IPS-18c (cell line): ENCODE measurements at regions not wholly inside any gene's neighbourhood (a gene's known extent, or its start where the extent isn't known, plus 50 kb on each side); places are given as distances from the start of the nearest gene placed in this dataset.

Source experiments
- H3K4me3 ChIP-seq: 2 replicates; pipeline ENCODE4 v1.7.0; 2013; ENCODE audit warnings: low read depth, mild to moderate bottlenecking, low read length, moderate library complexity; ENCODE audit not compliant: insufficient read depth
- H3K9me3 ChIP-seq: one replicate; pipeline ENCODE4 v1.6.1; 2013; ENCODE audit warnings: mild to moderate bottlenecking, low read length, moderate library complexity; ENCODE audit not compliant: control insufficient read depth, insufficient read depth

DNA sequence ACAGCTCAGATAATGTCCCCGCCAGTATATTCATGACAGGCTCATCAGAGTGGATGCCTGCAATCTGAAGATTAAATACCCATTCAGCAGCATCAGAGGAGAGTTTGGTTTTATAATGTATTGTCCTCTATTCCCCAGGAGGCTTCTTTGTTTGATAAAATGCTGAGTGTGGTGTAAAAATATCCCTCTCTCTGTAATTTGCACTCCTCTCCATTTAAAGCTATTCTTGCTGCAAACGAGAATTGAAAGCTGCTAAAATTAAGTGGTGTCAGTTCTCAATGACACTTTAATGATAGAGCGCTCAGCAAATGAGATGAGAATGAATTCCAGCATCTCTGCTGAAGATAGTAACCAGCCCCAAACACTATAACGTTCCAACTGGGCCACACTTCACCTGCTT lies 205.7 kb upstream of the RRP15 start:
- H3K4me3 ChIP-seq = no peak overlapping the region

DNA sequence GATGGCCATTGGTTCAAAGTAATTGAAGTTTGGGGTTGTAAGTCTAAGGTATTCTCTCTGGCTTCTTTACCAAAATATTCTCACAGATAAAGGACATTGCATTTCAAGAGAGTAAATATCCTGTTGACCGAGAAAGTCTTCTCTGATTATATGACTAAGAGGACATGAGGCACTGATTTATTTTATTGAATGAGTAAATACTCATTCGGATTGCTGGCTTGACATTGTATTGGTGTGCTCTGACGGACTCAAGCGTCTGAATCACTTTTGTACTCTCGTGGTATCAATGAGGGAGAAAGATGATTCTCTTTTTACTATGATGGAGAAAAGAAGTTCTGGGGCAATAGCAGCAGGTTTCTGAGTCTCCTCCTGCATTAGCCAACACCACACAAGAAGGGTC lies 205.3 kb upstream of the RRP15 start:
- Histone ChIP-seq H3K4me3 (no peak overlapping the region), H3K9me3 (no peaks in the 10 kb centered on the region)

More for the DNA sequence above, 205.7 kb upstream of the RRP15 start:
- no peaks in the 10 kb centered on the region for H3K9me3 ChIP-seq

DNA sequence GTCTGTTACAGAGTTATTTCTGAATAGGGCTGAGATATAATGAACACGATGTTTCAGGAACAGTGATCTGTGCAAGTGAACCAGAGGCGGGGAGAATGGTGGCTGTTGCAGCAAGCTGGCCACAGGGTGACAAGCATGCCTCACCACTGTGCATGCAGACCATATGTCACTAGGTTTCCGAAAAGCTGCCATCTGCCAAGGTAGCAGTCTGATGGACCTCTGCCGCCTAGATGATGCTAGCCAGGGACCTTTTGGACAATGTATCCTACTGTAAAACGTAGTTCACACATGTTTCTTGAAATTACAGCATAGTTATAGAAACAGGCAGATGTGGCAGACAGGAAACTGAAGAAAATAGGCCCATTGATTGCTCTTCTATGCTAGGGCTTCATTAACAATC lies 204.2 kb upstream of the RRP15 start:
- Histone ChIP-seq H3K4me3 (no peak overlapping the region), H3K9me3 (no peaks in the 10 kb centered on the region)

DNA sequence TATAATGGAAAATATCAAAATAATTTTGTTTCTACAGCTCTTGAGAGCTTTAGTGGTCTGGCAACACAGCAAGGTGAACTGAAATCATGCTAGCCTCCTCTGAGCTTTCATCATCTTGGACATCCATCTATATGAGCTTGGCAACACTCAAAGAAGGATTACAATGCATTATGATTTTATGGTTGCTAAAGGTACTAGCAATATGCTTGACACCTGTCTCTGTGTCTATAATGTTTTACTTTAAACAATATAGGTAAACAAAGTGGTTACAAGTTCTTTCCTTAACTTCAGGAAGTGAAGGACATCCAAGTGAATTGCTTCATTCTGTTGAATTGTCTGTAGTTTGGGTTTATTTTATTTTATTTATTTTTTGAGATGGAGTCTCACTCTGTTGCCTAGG lies 203.7 kb upstream of the RRP15 start:
- Histone ChIP-seq H3K9me3 (no peaks in the 10 kb centered on the region), H3K4me3 (no peak overlapping the region)

DNA sequence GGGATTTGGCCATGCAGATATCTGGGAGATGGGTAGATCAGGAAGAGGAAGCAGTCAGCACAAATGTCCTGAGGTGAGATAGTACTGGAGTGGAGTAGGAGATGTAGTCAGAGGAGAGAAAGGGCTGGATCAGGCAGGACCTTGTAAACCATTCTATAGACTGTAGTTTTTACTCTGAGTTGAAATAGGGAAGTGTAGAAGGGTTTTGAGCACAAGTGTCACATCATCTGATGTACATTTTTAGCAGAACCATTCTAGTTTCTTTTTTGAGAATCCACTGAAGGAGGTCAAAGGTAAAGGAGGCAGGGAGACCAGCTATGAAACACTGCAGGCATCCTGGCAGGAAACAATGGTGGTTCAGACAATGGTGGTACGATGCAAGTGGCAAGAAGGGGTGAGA lies 194.6 kb upstream of the RRP15 start:
- H3K4me3 ChIP-seq = no peak overlapping the region
- H3K9me3 ChIP-seq = no peaks in the 10 kb centered on the region

DNA sequence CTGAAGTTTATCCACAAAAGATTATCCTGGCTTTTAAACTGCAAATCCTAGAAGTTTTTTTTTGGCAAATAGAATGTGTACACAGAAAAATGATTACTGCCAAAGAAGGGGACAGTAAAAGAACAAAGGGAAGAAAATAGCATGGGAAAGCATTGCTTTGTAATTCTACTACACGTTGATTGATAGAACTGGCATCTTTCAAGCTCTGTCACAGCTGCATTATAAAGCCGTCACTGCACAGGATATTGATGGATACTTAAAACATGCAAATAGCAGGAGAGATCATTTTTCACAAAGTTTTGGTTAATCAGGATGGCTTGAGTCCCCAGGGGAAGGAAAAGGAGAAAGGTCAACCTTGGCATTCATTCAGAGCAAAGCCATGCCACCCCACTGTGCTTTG lies 183.7 kb upstream of the RRP15 start:
- Histone ChIP-seq H3K4me3 (no peak overlapping the region), H3K9me3 (no peaks in the 10 kb centered on the region)

DNA sequence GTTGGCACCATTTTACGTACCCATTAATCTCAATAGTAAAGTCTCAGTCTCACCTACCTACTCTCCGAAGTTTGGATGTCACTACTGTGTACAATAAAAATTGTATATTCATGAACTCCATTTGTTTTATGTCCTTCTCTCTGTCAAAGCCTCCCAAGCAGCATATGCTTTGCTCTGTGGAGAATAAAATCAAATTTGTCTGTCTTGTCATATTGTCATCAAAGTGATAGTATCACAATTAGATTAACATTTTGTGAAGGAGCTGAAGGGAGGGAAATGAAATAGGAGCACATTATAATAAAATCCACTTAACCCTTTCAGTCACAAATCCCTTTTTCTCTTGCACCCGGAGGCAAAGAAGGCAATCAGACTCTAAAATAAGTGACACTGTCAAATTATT lies 177.1 kb upstream of the RRP15 start:
- H3K4me3 ChIP-seq = no peak overlapping the region
- no peaks in the 10 kb centered on the region for H3K9me3 ChIP-seq

DNA sequence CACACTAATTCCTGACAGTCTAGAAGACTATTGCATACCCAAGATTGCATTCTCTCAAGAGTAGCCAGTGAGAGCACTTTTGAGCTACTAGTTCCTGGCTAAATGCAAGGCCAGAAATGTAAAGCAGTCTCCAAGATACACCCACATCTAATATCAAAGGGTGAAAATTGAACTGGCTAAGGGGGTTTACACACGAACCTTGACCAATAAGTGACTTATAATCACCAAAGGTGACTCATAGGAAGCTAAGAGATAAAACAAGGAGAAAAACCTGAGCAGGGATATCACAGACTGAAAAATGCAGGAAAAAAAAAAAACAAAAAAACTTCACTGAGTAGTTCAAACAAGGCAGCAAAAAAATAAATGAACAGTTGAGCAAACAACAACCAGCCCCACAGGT lies 172.2 kb upstream of the RRP15 start:
- Histone ChIP-seq H3K4me3 (no peak overlapping the region), H3K9me3 (no peaks in the 10 kb centered on the region)

DNA sequence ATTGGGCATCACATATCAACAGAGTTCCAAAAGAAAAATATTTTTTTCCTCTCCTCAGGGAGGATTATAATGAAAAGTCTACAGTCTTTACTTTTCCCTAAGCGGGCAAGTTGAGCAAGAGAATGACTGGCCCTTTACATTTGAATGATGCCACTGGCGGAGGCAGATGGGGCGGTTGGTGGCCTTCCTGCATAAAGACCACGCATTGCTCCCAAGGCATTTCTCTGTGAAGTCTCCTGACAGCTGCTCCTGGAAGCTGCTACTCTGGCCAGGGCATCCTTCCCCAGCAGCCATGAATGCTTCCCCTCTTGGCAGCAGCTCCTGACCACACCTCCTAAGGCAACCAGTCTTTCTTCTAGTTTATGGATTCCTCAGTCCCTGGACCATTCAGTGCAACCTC lies 161.1 kb upstream of the RRP15 start:
- no peaks in the 10 kb centered on the region for H3K9me3 ChIP-seq
- no peak overlapping the region for H3K4me3 ChIP-seq

DNA sequence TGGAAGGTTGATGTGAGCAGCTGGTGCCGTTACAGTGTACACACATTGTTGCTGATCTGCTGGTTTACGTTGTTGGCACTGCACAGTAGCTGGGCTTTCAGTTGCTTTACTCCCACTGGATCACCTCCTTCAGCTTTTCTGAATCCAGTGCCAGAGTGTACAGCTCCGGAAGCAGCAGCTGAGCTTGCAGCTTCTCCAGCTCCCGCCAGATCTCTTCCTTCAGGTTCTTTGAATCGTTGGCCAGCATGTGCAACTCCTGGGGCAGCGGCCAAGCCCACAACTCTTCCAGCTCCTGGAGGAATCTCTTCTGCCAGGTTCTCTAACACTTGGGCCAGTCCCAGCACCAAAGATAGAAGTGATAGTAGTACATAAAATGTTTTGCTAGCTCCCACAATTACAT lies 149.7 kb upstream of the RRP15 start:
- Histone ChIP-seq H3K4me3 (no peak overlapping the region), H3K9me3 (peaks cover 2% of the 10 kb centered on the region)

DNA sequence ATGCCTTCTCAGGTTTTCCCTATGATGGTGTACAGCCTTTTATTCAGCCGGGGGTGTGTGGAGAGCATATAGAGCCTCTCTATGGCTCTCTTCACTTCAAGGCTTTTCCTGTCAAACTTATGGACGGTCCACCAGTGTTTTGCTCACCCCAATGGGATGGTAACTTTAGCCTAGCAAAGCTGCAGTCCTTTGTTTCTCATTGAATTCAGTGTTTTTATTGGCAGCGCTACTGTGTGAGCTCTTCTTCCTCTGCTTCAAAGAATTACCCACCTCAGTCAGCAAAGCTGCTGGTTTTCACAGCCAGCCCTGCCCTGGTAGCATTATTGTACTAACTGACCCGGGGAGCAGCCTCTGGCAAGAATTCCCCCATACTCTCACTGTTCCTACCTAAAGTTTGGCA lies 145.3 kb upstream of the RRP15 start:
- H3K9me3 ChIP-seq = no peaks in the 10 kb centered on the region

DNA sequence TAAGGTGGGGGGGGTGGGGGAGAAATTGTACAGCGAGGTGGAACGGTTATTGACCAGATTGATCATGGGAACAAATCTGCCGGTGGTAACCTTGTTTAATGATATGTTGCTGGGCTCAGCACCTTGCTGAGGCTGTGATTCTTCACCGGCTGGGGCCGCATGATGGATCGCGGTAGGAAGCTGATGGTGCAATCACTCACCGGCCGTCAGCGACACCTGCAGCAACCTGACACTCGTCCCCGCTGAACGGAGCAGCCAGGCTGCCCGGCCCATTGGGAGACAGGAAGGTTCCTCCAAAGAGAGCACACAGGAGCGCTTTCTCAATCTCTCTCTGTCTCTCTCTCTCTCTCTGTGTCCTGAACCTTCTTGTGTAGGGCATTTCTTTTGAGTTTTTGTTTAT lies 128.5 kb upstream of the RRP15 start:
- Histone ChIP-seq H3K9me3 (no peaks in the 10 kb centered on the region), H3K4me3 (no peak overlapping the region)

More for the DNA sequence above, 145.3 kb upstream of the RRP15 start:
- no peak overlapping the region for H3K4me3 ChIP-seq

DNA sequence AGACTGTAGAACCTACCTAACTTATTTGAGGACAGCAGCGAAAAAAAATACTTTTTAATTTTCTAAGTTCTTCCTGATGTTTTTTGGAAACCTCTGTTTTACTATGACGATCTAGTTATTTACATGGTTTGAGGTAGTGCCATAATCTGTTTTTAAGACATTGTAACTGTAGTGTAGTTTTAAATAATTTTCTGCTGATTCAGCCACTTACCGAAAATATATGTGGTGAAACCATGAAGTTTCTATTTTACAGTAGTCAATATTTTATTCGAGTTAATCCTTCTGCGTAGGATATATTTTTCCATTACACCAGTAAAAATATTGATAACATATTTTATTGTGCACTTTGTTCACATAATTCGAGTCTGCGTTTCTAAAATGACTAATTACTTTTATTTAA lies 121.7 kb upstream of the RRP15 start:
- Histone ChIP-seq H3K4me3 (no peak overlapping the region), H3K9me3 (no peaks in the 10 kb centered on the region)

DNA sequence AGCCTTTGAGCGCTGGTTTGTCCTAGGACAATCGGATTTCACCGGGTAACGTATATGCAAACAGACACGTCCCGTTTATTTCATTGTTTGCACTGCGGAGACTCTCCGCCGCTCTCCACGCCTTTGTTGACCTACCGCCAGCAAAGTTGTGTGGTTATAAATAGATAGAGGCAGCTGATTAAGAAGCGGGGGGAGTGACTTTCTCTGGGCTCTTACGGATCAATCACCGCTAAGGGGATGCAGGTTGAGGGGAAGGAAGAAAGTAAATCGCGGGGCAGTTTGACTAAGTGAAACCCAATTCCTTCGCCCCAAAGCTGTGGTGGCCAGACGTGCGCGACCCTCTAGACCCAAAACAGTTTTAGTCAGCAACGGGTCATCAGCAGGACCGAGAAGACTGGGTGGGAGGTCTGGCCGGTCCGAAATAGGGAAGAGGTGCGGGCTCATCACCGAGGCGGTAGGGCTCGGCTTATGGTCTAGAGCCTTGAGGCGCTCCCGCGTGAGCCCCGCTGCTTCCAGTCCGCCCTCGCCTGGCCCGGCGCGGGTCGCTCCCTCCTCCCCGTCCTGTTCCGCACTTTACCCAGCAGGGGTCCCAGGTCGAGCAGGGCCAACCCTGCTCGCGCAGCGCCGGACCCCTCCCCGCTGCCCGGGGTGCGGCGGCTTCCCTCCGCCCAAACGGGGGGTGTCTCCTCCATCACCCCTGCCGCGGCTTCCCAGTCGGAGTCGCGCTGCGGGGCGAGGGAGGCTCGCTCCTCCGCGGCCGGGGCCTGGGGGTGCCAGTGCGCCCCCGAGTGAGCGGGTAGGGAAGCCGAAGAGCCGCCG lies 120.8 kb upstream of the RRP15 start:
- Histone ChIP-seq H3K4me3 (peak overlapping the region; percentile 82), H3K9me3 (no peaks in the 10 kb centered on the region)

DNA sequence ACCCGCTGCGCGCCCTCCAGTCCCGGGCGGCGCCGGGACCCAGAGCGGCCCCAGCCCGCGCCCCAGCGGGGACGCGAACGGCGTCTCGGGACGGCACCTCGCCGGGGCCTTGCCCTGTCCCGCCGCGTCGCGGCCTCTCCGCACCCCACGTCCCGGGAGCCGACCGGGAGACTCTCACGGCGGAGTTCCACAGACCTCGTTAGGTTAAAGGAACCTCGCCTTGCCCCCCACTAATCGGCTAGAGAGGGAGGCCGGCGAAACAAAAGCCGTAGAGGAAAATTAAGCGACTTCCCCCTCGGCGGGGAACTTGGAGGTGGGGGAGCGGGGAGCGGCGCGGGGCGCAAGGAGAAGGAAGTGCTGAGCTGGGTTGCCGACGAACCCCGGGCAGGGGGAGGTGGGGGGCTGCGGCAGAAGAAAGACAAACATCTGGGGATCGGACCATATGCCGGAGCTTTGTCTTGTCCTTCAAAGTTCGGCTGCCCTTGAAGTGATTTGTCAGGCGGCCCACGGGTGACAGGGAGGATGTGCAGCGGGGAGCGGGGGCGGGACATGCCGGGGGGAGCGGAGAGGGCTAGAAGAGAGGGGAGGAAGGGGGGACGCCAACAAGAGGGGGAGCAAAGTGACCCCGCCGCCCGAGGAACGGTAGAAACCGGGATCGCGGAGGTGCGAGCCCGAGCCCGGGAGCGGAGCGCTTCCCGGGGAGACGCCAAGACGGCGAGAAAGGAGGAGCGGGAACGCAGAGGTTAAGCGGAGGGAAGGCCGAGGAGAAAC lies 120.0 kb upstream of the RRP15 start:
- Histone ChIP-seq H3K4me3 (peak overlapping the region; percentile 82), H3K9me3 (no peaks in the 10 kb centered on the region)

DNA sequence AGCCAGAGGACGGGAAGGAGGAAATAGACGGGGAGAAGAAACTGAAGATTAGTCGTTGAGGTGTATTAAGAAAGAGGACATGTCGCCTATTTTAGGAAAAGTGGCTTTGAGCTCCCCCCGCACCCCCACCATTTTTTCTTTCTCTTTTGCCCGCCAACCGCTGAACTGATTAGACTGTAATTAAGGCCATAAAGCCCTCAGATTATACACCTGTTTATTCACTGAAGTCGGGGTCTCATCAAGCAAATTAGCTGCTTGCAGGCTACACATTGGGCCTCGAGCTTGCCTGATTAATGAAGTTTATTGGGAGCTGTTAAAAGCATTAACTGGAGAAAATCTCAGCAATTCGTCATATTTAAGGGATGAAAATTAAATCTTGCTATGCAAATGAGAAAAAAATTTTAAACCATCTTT lies 119.4 kb upstream of the RRP15 start:
- H3K4me3 ChIP-seq = peak overlapping the region; percentile 82

DNA sequence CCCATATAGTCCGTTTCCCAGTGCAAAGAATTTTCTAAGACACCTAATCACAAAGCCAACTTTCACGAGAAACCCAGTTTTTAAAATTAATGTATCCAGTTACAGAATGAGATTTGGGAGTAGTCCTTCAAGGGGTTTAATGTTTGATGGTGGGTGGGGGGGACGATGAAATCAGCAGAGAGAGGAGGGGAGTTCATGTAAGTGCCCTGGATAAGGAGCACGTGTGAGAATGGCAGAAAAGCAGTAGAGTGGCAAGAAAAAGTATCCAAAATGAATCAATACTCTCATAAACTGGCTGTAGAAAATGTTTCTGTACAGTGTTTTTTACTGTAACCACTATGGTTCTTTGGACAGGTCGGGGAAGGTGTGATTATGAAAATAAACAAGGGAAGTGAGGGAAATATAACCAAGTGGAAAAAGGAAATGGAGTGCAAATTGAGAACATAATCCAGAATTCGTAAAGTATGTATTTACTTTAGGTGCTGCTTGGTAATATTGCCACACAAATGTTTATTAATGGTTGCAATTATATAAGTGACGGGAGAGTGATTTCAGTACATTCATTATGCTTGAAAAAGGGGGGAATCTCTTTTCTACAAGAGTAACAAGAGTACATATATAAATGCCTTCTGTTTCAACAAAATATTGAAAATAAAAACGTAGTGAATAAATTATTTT lies 118.7 kb upstream of the RRP15 start:
- H3K4me3 ChIP-seq = no peak overlapping the region; the same call in 1 of the 2 replicates
- no peaks in the 10 kb centered on the region for H3K9me3 ChIP-seq

More for the DNA sequence above, 119.4 kb upstream of the RRP15 start:
- no peaks in the 10 kb centered on the region for H3K9me3 ChIP-seq
